Activated naive CD4-positive, alpha-beta T cell treated with anti-CD3 and anti-CD28 coated beads, Interleukin-2, amount 50 U/mL, for 24 hours (primary cell): ENCODE measurements at regions not wholly inside any gene's neighbourhood (a gene's known extent, or its start where the extent isn't known, plus 50 kb on each side); places are given as distances from the start of the nearest gene placed in this dataset.
"Not testable (repeated sequence)": the region's sequence is repeated elsewhere in the genome, so short reads cannot be mapped to it uniquely, and the experiment has no call there.

Experiments used
- H3K27ac Mint-ChIP-seq: one replicate; pipeline ENCODE4 v1.8.0; 2021; ENCODE audit warnings: mild to moderate bottlenecking, mixed read lengths
- H3K27me3 Mint-ChIP-seq: one replicate; pipeline ENCODE4 v1.8.0; 2021; ENCODE audit warnings: mixed read lengths
- H3K36me3 Mint-ChIP-seq: one replicate; pipeline ENCODE4 v1.8.0; 2021; ENCODE audit warnings: mixed read lengths
- H3K4me1 Mint-ChIP-seq: one replicate; pipeline ENCODE4 v1.8.0; 2021; ENCODE audit warnings: mixed read lengths
- H3K4me3 Mint-ChIP-seq: one replicate; pipeline ENCODE4 v1.8.0; 2021; ENCODE audit warnings: mild to moderate bottlenecking, mixed read lengths
- H3K9me3 Mint-ChIP-seq: one replicate; pipeline ENCODE4 v1.8.0; 2021; ENCODE audit warnings: mixed read lengths

GRCh38 chr1:99361406-99361805 lies 97.1 kb downstream of the PLPPR4 start:
- H3K4me3 Mint-ChIP-seq, result no peak overlapping the region
- peaks cover 3% of the 10 kb centered on the region for H3K27me3 Mint-ChIP-seq
- no peak overlapping the region for H3K27ac Mint-ChIP-seq
- H3K4me1 Mint-ChIP-seq, result no peaks in the 10 kb centered on the region
- H3K36me3 Mint-ChIP-seq, result no peaks in the 10 kb centered on the region
- no peaks in the 10 kb centered on the region for H3K9me3 Mint-ChIP-seq

GRCh38 chr1:99363531-99363930 lies 99.2 kb downstream of the PLPPR4 start:
- Mint-ChIP-seq H3K27ac (no peak overlapping the region), H3K9me3 (no peaks in the 10 kb centered on the region), H3K4me3 (no peak overlapping the region), H3K4me1 (no peaks in the 10 kb centered on the region), H3K36me3 (no peaks in the 10 kb centered on the region), H3K27me3 (peaks cover 1% of the 10 kb centered on the region)

- no peak overlapping the region for H3K27ac Mint-ChIP-seq
- H3K27me3 Mint-ChIP-seq, result peaks cover 1% of the 10 kb centered on the region
- no peaks in the 10 kb centered on the region for H3K36me3 Mint-ChIP-seq
- no peaks in the 10 kb centered on the region for H3K4me1 Mint-ChIP-seq
- no peak overlapping the region for H3K4me3 Mint-ChIP-seq
- H3K9me3 Mint-ChIP-seq, result no peaks in the 10 kb centered on the region
These were observed 100.8 kb downstream of the PLPPR4 start for GRCh38 chr1:99365141-99365540.

GRCh38 chr1:99365545-99365944 lies 101.3 kb downstream of the PLPPR4 start:
- peaks cover 1% of the 10 kb centered on the region for H3K27me3 Mint-ChIP-seq
- H3K4me3 Mint-ChIP-seq, result no peak overlapping the region
- no peaks in the 10 kb centered on the region for H3K36me3 Mint-ChIP-seq
- H3K9me3 Mint-ChIP-seq, result no peaks in the 10 kb centered on the region
- H3K27ac Mint-ChIP-seq, result no peak overlapping the region
- H3K4me1 Mint-ChIP-seq, result no peaks in the 10 kb centered on the region

GRCh38 chr1:99369154-99369553 lies 104.9 kb downstream of the PLPPR4 start:
- H3K27me3 Mint-ChIP-seq, result peaks cover 3% of the 10 kb centered on the region
- H3K4me3 Mint-ChIP-seq, result no peak overlapping the region
- no peaks in the 10 kb centered on the region for H3K9me3 Mint-ChIP-seq
- H3K36me3 Mint-ChIP-seq, result no peaks in the 10 kb centered on the region
- H3K27ac Mint-ChIP-seq, result no peak overlapping the region
- H3K4me1 Mint-ChIP-seq, result no peaks in the 10 kb centered on the region

GRCh38 chr1:99370476-99370875 lies 106.2 kb downstream of the PLPPR4 start:
- H3K27ac Mint-ChIP-seq, result no peak overlapping the region
- H3K4me1 Mint-ChIP-seq, result no peaks in the 10 kb centered on the region
- no peak overlapping the region for H3K4me3 Mint-ChIP-seq
- peaks cover 2% of the 10 kb centered on the region for H3K27me3 Mint-ChIP-seq
- H3K9me3 Mint-ChIP-seq, result no peaks in the 10 kb centered on the region
- no peaks in the 10 kb centered on the region for H3K36me3 Mint-ChIP-seq

- no peak overlapping the region for H3K27ac Mint-ChIP-seq
- no peaks in the 10 kb centered on the region for H3K4me1 Mint-ChIP-seq
- H3K27me3 Mint-ChIP-seq, result peaks cover 2% of the 10 kb centered on the region
- no peaks in the 10 kb centered on the region for H3K9me3 Mint-ChIP-seq
- H3K36me3 Mint-ChIP-seq, result no peaks in the 10 kb centered on the region
- H3K4me3 Mint-ChIP-seq, result no peak overlapping the region
These were observed 107.1 kb downstream of the PLPPR4 start for GRCh38 chr1:99371413-99371812.

GRCh38 chr1:99374109-99374508 lies 109.8 kb downstream of the PLPPR4 start:
- no peaks in the 10 kb centered on the region for H3K9me3 Mint-ChIP-seq
- H3K4me3 Mint-ChIP-seq, result no peak overlapping the region
- no peak overlapping the region for H3K27ac Mint-ChIP-seq
- H3K36me3 Mint-ChIP-seq, result no peaks in the 10 kb centered on the region
- H3K27me3 Mint-ChIP-seq, result peaks cover 2% of the 10 kb centered on the region
- H3K4me1 Mint-ChIP-seq, result no peaks in the 10 kb centered on the region

GRCh38 chr1:99374693-99375092 lies 110.4 kb downstream of the PLPPR4 start:
- not testable (repeated sequence) for H3K36me3 Mint-ChIP-seq, H3K4me1 Mint-ChIP-seq, H3K9me3 Mint-ChIP-seq, H3K4me3 Mint-ChIP-seq, H3K27ac Mint-ChIP-seq, H3K27me3 Mint-ChIP-seq

GRCh38 chr1:99384021-99384420 lies 119.7 kb downstream of the PLPPR4 start:
- Mint-ChIP-seq H3K27me3 (no peaks in the 10 kb centered on the region), H3K9me3 (no peaks in the 10 kb centered on the region), H3K4me3 (no peak overlapping the region), H3K4me1 (no peaks in the 10 kb centered on the region), H3K36me3 (no peaks in the 10 kb centered on the region), H3K27ac (no peak overlapping the region)

GRCh38 chr1:99385852-99386251 lies 121.6 kb downstream of the PLPPR4 start:
- Mint-ChIP-seq H3K27ac (no peak overlapping the region), H3K36me3 (no peaks in the 10 kb centered on the region), H3K9me3 (no peaks in the 10 kb centered on the region), H3K27me3 (no peaks in the 10 kb centered on the region), H3K4me3 (no peak overlapping the region), H3K4me1 (no peaks in the 10 kb centered on the region)

- H3K27me3 Mint-ChIP-seq, result no peaks in the 10 kb centered on the region
- H3K36me3 Mint-ChIP-seq, result no peaks in the 10 kb centered on the region
- no peak overlapping the region for H3K27ac Mint-ChIP-seq
- no peak overlapping the region for H3K4me3 Mint-ChIP-seq
- no peaks in the 10 kb centered on the region for H3K9me3 Mint-ChIP-seq
- H3K4me1 Mint-ChIP-seq, result no peaks in the 10 kb centered on the region
These were observed 132.1 kb downstream of the PLPPR4 start for GRCh38 chr1:99396389-99396788.

- no peak overlapping the region for H3K27ac Mint-ChIP-seq
- H3K4me3 Mint-ChIP-seq, result no peak overlapping the region
These were observed 132.7 kb downstream of the PLPPR4 start for GRCh38 chr1:99397029-99397428.

GRCh38 chr1:99397863-99398262 lies 133.6 kb downstream of the PLPPR4 start:
- no peaks in the 10 kb centered on the region for H3K27me3 Mint-ChIP-seq
- no peak overlapping the region for H3K27ac Mint-ChIP-seq
- no peak overlapping the region for H3K4me3 Mint-ChIP-seq
- no peaks in the 10 kb centered on the region for H3K36me3 Mint-ChIP-seq
- H3K9me3 Mint-ChIP-seq, result no peaks in the 10 kb centered on the region
- H3K4me1 Mint-ChIP-seq, result no peaks in the 10 kb centered on the region

More at GRCh38 chr1:99397029-99397428, 132.7 kb downstream of the PLPPR4 start:
- no peaks in the 10 kb centered on the region for H3K4me1 Mint-ChIP-seq
- H3K27me3 Mint-ChIP-seq, result no peaks in the 10 kb centered on the region
- H3K9me3 Mint-ChIP-seq, result no peaks in the 10 kb centered on the region
- H3K36me3 Mint-ChIP-seq, result no peaks in the 10 kb centered on the region

- H3K27me3 Mint-ChIP-seq, H3K27ac Mint-ChIP-seq, H3K9me3 Mint-ChIP-seq, H3K4me1 Mint-ChIP-seq, H3K36me3 Mint-ChIP-seq, H3K4me3 Mint-ChIP-seq: not testable (repeated sequence)
These were observed 137.3 kb downstream of the PLPPR4 start for GRCh38 chr1:99401556-99401955.

- H3K4me1 Mint-ChIP-seq, H3K36me3 Mint-ChIP-seq, H3K27ac Mint-ChIP-seq, H3K27me3 Mint-ChIP-seq, H3K9me3 Mint-ChIP-seq, H3K4me3 Mint-ChIP-seq: not testable (repeated sequence)
These were observed 140.1 kb downstream of the PLPPR4 start for GRCh38 chr1:99404399-99404798.

GRCh38 chr1:99405325-99405724 lies 141.0 kb downstream of the PLPPR4 start:
- not testable (repeated sequence) for H3K27me3 Mint-ChIP-seq, H3K27ac Mint-ChIP-seq, H3K4me1 Mint-ChIP-seq, H3K9me3 Mint-ChIP-seq, H3K36me3 Mint-ChIP-seq, H3K4me3 Mint-ChIP-seq

GRCh38 chr1:99407018-99407417 lies 142.7 kb downstream of the PLPPR4 start:
- Mint-ChIP-seq H3K4me3 (no peak overlapping the region), H3K27ac (no peak overlapping the region), H3K9me3 (no peaks in the 10 kb centered on the region), H3K27me3 (peaks cover 1% of the 10 kb centered on the region), H3K36me3 (no peaks in the 10 kb centered on the region), H3K4me1 (no peaks in the 10 kb centered on the region)
